ENCODE measurements at regions not wholly inside any gene's neighbourhood (a gene's known extent, or its start where the extent isn't known, plus 50 kb on each side); places are given as distances from the start of the nearest gene placed in this dataset.

GRCh38 chr2:35416391-35417140 lies 939.0 kb upstream of the CRIM1 start:
- no peak for DNase-seq

- DNase-seq, result no peak
Observed at GRCh38 chr2:35415942-35416341, 939.6 kb upstream of the CRIM1 start.

DNA sequence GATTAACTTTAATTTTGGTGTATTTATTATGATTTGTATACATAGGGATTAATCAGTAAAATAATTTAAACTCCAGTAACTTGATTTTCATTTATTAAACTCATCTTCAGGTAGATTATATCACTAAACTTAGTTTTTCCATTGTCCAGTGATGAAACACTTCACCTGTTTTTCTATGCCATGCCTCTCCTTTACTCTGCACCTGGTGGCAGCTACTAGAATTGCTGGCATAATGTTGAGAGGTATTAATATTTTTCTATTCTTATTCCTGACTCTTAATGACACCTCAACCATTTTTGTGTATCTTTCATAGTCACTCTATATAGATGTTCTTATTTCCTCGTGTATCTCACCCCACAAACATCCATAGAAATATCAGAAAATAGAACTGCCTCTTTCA lies 940.3 kb upstream of the CRIM1 start:
- DNase-seq, result no peak

- no peak for DNase-seq
Observed at GRCh38 chr2:35410431-35411061, 945.0 kb upstream of the CRIM1 start.

DNA sequence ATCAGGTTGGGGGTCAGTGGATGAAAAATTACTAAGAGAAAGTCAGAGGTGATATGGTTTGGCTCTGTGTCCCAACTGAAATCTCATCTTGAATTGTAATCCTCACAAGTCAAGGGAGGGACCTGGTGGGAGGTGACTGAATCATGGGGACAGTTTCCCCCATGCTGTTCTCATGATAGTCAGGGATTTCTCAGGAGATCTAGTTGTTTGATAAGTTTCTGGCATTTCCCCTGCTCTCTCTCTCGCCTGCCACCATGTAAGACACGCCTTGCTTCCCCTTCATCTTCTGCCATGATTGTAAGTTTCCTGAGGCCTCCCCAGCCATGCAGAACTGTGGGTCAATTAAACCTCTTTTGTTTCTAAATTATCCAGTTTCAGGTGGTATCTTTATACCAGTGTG lies 945.8 kb upstream of the CRIM1 start:
- DNase-seq, result no peak

GRCh38 chr2:35408320-35408719 lies 947.3 kb upstream of the CRIM1 start:
- no peak for DNase-seq

GRCh38 chr2:35391736-35392442 lies 963.7 kb upstream of the CRIM1 start:
- no peak for DNase-seq

- DNase-seq, result no peak
Observed at GRCh38 chr2:35378791-35379190, 976.8 kb upstream of the CRIM1 start.

DNA sequence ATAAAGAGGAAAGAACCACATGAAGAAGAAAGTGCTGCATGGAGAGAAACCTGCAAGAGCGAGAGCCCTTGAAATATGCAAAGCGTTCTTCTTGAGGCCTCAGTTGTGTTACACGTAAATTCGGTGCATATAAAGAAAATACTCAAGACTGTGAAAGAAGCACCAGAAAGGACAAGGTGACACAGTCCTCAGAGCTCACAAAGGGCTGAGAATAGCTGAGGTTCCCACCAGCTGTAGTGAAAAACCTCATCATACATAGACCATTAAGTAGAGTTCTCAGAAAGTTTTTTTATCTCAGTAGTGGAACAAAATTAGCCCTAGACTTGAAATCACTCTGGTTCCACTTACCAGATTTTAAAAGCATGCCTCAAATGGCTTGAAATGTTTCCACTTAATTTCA lies 980.7 kb upstream of the CRIM1 start:
- no peak for DNase-seq

DNA sequence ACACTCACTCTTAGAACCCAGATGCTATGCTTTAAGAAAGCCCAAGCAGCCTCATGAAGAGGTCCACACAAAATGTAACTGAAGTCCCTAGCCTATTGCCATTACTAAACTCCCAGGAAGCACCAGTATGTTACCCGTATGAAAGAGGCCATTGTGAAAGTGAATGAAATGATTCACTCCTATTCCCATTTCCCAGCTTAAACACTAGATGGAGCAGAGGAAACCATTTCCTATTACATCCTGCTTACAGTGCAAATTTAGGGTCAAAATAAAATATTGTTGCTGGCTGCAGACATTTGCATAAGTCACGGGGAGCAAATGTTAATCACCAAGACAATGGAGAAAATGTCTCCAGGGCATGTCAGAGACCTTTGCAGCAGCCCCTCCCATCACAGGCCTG lies 989.7 kb upstream of the CRIM1 start:
- no peak for DNase-seq

GRCh38 chr2:35356332-35356731 lies 999.2 kb upstream of the CRIM1 start:
- no peak for DNase-seq

DNA sequence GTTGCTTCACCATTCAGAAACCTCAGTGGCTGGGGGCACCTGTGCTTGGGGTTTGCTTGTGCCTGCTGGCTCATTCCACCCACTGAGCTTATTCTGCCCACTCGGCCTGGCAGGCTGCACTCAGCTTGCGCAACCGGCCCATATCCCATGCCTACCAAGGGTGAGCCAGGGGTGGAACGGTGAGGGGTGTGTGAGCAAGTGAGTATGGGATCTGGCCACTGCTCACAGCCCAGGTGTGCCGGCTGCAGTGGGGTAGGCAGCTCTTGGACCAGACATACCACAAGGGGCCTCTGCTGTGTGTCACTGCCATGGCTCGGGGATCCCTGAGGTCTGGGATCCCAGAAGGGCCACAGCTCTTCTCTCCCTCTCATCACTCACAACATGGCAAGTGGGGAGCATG lies 1000.5 kb upstream of the CRIM1 start:
- DNase-seq, result no peak

- no peak for DNase-seq
Observed at GRCh38 chr2:35347561-35347960, 1008.0 kb upstream of the CRIM1 start.

- no peak for DNase-seq
Observed at GRCh38 chr2:35343135-35343534, 1012.4 kb upstream of the CRIM1 start.

DNA sequence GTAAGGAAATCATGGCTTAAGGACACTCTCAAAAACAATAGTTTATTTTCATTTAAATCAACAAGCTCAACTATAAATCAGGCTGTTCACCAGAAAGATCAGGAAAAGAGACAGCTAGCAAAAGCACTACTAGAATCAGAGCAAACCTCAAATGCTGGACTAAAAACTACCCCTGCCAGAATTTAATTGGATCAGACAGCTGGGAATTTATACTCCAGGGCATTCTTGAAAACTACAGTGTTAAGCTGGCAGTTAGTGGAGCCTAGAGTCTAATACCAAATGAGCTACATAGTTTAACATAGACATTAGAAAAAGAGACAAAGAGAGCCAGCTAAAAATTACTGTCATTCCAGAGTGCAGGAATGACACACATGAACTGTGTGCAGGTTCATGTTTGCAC lies 1016.4 kb upstream of the CRIM1 start:
- DNase-seq, result no peak

- DNase-seq, result no peak
Observed at GRCh38 chr2:35337922-35338321, 1017.7 kb upstream of the CRIM1 start.

DNA sequence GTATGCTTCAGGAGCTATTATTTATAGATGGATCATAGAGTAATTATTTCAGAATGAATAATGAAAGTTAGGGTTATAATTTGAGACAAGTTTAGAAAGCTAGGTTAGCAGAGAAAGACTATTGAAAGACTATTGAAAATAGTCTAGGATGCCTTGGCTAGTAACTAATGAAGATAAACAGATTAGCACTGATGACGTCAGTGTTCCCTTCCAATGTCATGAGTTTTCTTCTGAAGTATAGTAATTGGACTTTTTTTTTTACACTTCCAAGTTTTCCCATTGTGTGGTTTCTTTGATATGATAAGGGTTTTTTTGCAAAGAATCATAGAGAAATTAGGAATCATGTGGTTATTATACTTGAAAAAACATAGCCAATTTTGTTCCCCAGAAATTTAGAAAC lies 1041.5 kb upstream of the CRIM1 start:
- DNase-seq, result no peak

DNA sequence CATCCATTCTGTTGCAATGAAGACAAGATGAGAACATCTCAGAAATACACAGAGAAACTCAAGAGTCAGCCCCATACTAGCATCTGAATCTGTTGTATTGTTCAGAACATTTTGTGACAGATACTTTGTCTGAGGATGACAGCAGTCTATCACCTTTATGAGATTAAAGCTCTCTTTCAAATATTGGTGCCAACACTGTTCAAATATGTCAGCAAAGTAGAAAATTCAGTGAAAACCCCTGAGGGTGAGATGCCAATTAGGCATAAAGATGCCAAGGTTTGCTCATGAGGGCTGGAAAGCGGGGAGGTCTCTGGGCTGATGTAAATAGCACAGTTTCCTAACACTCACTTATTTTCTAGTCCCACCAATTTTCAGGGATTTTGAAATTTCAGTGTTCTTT lies 1054.2 kb upstream of the CRIM1 start:
- DNase-seq, result no peak

GRCh38 chr2:35298493-35298892 lies 1057.1 kb upstream of the CRIM1 start:
- no peak for DNase-seq

- DNase-seq, result no peak
Observed at GRCh38 chr2:35297403-35297802, 1058.2 kb upstream of the CRIM1 start.

DNA sequence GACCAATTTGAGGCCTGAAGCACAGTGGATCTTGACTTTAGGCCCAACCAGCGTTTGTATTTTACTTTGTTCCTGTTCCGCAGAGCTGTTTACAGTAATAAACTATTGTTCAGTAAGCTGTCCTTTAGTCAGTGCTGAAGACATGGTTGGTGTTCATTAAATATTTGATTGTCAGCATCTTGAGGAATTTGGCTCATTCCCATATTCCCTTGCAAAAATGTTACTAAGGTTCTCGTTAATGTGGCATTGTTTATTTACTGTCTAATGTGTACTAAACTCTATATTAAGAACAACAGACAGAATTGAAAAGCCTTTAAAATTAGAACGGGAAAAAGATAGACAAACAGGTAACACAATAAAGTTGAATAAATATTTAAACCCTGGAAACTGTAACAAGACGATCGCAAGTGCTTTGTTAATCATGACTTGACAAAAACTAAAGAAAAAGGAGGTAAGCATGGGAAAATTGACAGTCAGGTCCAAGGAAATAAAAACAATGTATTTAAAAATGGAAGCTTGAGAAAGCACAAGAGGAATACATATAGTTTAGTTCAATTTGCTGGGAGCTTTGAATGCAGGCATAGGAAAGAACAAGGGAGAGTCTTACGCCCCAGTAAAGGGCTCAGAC lies 1060.8 kb upstream of the CRIM1 start:
- no peak for DNase-seq

- DNase-seq, result no peak
Observed at GRCh38 chr2:35293261-35293660, 1062.3 kb upstream of the CRIM1 start.

GRCh38 chr2:35292199-35292598 lies 1063.4 kb upstream of the CRIM1 start:
- no peak for DNase-seq

DNA sequence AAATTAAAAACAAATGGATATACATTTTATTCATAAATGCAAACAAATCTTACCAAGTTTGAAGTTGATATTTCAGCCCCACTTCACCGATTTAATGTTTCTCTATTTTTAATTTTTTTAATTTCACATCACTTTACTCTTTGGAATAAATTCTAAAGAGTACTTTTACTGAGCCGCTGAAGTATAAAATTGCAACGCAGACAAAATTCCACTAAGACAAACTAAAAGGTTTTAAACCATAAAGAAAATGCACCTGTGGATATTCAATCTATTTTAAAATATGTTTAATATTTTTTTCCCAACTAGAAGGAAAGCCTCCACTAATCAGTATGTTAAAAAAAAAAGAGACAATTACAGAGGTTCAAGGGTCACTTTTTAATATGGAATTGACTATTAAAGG lies 1073.9 kb upstream of the CRIM1 start:
- no peak for DNase-seq

All from cerebellar nuclear complex (tissue), 1 donor.